A673 (cell line): ENCODE measurements at regions not wholly inside any gene's neighbourhood (a gene's known extent, or its start where the extent isn't known, plus 50 kb on each side); places are given as distances from the start of the nearest gene placed in this dataset.

Experiments
- BruUV-seq: library from RNA; stranded (reverse); fragments of 400-500 nt; replicated peaks from 2 replicates; lab custom pipeline; 2021; lab: Mats Ljungman, UMichigan
- CTCF ChIA-PET: fragments of 300-600 bp; sonication (Branson Sonifier 250); formaldehyde crosslinking; loops from one replicate; lab custom pipeline; 2022; ENCODE audit warnings: antibody characterized with exemption; lab: Charles Lee
- POLR2A ChIA-PET: fragments of 300-600 bp; sonication (Branson Sonifier 250); formaldehyde crosslinking; loops from one replicate; lab custom pipeline; 2022; ENCODE audit warnings: antibody characterized with exemption; ENCODE audit not compliant: low non-redundant PET; lab: Charles Lee
- DNase-seq: peaks from one replicate; pipeline ENCODE4 v3.0.0-alpha.2; 2015; ENCODE audit warnings: low spot score
- H3K27ac ChIP-seq: fragments of 200-600 bp; sonication (generic); 2 replicates; pipeline ENCODE4 v1.5.1; 2016; ENCODE audit warnings: mixed run types, low read depth, mild to moderate bottlenecking, mixed read lengths, antibody characterized with exemption, low read length; ENCODE audit not compliant: poor library complexity, severe bottlenecking
- H3K27me3 ChIP-seq: fragments of 200-600 bp; sonication (generic); replicated peaks from 2 replicates; pipeline ENCODE4 v1.6.1; 2017; ENCODE audit warnings: mixed run types, low read depth, mild to moderate bottlenecking, mixed read lengths, antibody characterized with exemption, low read length; ENCODE audit not compliant: insufficient read depth, poor library complexity
- H3K36me3 ChIP-seq: fragments of 200-600 bp; sonication (generic); 2 replicates; pipeline ENCODE4 v1.6.1; 2016; ENCODE audit warnings: mixed run types, mild to moderate bottlenecking, mixed read lengths, antibody characterized with exemption, low read length; ENCODE audit not compliant: insufficient read depth, poor library complexity, severe bottlenecking
- H3K4me1 ChIP-seq: fragments of 200-600 bp; sonication (generic); 2 replicates; pipeline ENCODE4 v1.6.1; 2017; ENCODE audit warnings: mixed run types, mild to moderate bottlenecking, mixed read lengths, antibody characterized with exemption, low read length; ENCODE audit not compliant: insufficient read depth, poor library complexity, severe bottlenecking
- H3K4me3 ChIP-seq: fragments of 200-600 bp; sonication (generic); 2 replicates; pipeline ENCODE4 v1.5.1; 2016; ENCODE audit warnings: low read depth, mixed run types, mild to moderate bottlenecking, mixed read lengths, low read length; ENCODE audit not compliant: poor library complexity, severe bottlenecking
- H3K9me3 ChIP-seq: fragments of 200-600 bp; sonication (generic); 2 replicates; pipeline ENCODE4 v1.6.1; 2016; ENCODE audit warnings: mixed run types, low read depth, mild to moderate bottlenecking, mixed read lengths, antibody characterized with exemption, low read length; ENCODE audit not compliant: poor library complexity, severe bottlenecking
- EZH2 ChIP-seq: fragments of 200-600 bp; sonication (generic); IDR thresholded peaks from 2 replicates; pipeline ENCODE4 v1.6.1; 2017; ENCODE audit warnings: borderline replicate concordance, low read depth, mild to moderate bottlenecking, mixed read lengths, antibody characterized with exemption, low read length; ENCODE audit not compliant: poor library complexity, severe bottlenecking
- intact Hi-C: fragments of 100-400 bp; cut with micrococcal nuclease; formaldehyde crosslinking; loops from one replicate; pipeline ENCODE4 v1.10.0; 2022; ENCODE audit not compliant: unreplicated experiment
- TF ChIP-seq, protein P1 (sequence below): fragments of 300-800, 200-600 bp; sonication (generic); conservative IDR thresholded peaks from 2 replicates; pipeline ENCODE4 v1.5.1; 2017; ENCODE audit warnings: low read depth, mild to moderate bottlenecking, antibody characterized with exemption, low read length, moderate library complexity, mixed read lengths

DNA sequence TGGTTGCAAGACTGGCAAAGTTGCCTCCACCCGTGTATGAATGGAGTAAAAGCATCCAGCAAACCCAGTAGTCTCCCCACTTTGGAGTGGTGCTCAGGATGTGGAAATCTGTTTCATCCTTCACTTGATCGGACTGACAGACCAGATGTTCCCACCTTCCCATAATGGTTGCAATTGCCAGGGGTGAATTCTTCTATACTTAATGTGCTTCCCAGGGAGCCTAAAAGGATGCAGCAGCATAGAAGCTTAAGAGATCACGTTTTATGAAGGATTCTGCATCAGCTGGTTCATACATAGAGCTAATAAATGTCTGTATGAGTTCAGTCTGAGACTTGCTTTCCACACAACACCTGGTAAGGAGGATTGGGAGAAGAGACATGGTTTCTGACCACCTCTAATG, 198.8 kb upstream of the S1PR3 start:
- CTCF ChIA-PET: interaction anchor here (1.8 to 2.0 kb wide), 2 partner anchors 10 to 14 kb away, joined by 3 to 8 read pairs; no protein-coding TSS in a partner anchor
- TF ChIP-seq, protein P1, sequence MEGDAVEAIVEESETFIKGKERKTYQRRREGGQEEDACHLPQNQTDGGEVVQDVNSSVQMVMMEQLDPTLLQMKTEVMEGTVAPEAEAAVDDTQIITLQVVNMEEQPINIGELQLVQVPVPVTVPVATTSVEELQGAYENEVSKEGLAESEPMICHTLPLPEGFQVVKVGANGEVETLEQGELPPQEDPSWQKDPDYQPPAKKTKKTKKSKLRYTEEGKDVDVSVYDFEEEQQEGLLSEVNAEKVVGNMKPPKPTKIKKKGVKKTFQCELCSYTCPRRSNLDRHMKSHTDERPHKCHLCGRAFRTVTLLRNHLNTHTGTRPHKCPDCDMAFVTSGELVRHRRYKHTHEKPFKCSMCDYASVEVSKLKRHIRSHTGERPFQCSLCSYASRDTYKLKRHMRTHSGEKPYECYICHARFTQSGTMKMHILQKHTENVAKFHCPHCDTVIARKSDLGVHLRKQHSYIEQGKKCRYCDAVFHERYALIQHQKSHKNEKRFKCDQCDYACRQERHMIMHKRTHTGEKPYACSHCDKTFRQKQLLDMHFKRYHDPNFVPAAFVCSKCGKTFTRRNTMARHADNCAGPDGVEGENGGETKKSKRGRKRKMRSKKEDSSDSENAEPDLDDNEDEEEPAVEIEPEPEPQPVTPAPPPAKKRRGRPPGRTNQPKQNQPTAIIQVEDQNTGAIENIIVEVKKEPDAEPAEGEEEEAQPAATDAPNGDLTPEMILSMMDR: no peak
- TF ChIP-seq EZH2: no peak
- Histone ChIP-seq H3K36me3 (no peaks in the 10 kb centered on the region), H3K9me3 (peaks cover 2% of the 10 kb centered on the region), H3K4me1 (peaks cover 45% of the 10 kb centered on the region), H3K27me3 (no peaks in the 10 kb centered on the region), H3K4me3 (no peak overlapping the region), H3K27ac (peak overlapping the region; percentile 87)
- no TSS peak for BruUV-seq
- POLR2A ChIA-PET: no interaction called here
- DNase-seq: peak; percentile 68
- intact Hi-C loops: loop anchor here (5.0 kb wide), 1 partner anchor 45 kb away; no protein-coding TSS in a partner anchor

DNA sequence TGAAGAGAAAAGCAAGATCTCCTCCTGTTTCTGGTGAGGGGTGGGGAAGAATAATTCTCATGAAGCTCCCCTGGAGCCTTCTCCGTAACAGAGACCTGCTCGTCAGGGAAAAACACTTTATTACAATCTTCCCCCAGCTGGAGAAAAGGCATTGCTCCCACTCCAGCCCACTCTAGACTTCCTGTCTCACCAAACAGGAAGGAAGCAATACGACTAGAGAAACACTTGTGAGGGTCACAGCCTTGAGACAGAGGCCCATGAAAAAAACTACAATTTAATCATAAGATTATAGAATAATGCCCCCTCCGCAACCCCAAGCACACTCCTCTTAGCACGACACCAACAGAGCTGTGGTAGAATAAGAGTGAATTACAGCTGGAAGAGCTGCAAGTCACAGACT, 197.2 kb upstream of the S1PR3 start:
- Histone ChIP-seq H3K4me1 (peaks cover 45% of the 10 kb centered on the region), H3K27ac (peak overlapping the region; percentile 87), H3K27me3 (no peaks in the 10 kb centered on the region), H3K36me3 (no peaks in the 10 kb centered on the region), H3K9me3 (peaks cover 4% of the 10 kb centered on the region), H3K4me3 (no peak overlapping the region)
- BruUV-seq: no TSS peak
- CTCF ChIA-PET: interaction anchor here (2.0 kb wide), 1 partner anchor 12 kb away, joined by 8 read pairs; no protein-coding TSS in a partner anchor
- POLR2A ChIA-PET: no interaction called here
- peak; percentile 96 for DNase-seq
- intact Hi-C loops: loop anchor here (5.0 kb wide), 1 partner anchor 43 kb away; no protein-coding TSS in a partner anchor
- TF ChIP-seq EZH2: no peak
- TF ChIP-seq, protein P1: no peak

DNA sequence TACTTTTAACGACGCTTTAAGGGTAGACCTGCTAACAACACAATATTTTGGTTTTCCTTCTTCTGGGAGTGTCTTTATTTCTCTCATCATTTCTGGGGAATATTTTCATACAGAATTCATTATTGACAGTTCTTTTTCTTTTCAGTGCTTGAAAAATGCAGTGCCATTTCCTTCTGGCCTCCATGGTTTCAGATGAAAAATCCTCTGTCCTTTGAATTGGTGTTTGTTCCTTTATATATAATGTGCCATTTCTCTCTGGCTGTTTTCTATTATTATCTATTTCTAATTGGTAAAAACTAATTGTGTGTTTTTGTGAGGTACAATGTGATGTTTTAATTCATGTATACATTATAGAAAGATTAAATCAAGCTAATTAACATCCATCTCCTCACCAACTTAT, 194.3 kb upstream of the S1PR3 start:
- intact Hi-C loops: no loop called here
- POLR2A ChIA-PET: no interaction called here
- TF ChIP-seq, protein P1: no peak

More for the DNA sequence above, 194.3 kb upstream of the S1PR3 start:
- no peak overlapping the region for H3K4me3 ChIP-seq
- H3K9me3 ChIP-seq: peaks cover 4% of the 10 kb centered on the region
- CTCF ChIA-PET: no interaction called here
- peaks cover 32% of the 10 kb centered on the region for H3K4me1 ChIP-seq
- H3K27me3 ChIP-seq: no peaks in the 10 kb centered on the region
- no TSS peak for BruUV-seq
- no peak overlapping the region for H3K27ac ChIP-seq
- no peak for DNase-seq
- H3K36me3 ChIP-seq: no peaks in the 10 kb centered on the region
